Suprapubic skin (tissue), 3 donors: ENCODE measurements at regions not wholly inside any gene's neighbourhood (a gene's known extent, or its start where the extent isn't known, plus 50 kb on each side); places are given as distances from the start of the nearest gene placed in this dataset.

ENCODE experiments used
- CTCF ChIP-seq, 2 donors: fragments of 200-600 bp in 1 of 2; fragments of 450-650 bp in 1 of 2; sonication (generic) in 1 of 2; IDR thresholded peaks; one replicate each; pipeline ENCODE4 v1.5.1; 2016 to 2019; ENCODE audit warnings: antibody characterized with exemption in 2 of 2, mild to moderate bottlenecking in 1 of 2, moderate library complexity in 1 of 2
- POLR2A ChIP-seq, 2 donors: fragments of 450-650 bp; IDR thresholded peaks; one replicate each; pipeline ENCODE4 v1.6.1; 2017; ENCODE audit warnings: antibody characterized with exemption in 2 of 2, mild to moderate bottlenecking in 2 of 2, moderate library complexity in 2 of 2

DNA sequence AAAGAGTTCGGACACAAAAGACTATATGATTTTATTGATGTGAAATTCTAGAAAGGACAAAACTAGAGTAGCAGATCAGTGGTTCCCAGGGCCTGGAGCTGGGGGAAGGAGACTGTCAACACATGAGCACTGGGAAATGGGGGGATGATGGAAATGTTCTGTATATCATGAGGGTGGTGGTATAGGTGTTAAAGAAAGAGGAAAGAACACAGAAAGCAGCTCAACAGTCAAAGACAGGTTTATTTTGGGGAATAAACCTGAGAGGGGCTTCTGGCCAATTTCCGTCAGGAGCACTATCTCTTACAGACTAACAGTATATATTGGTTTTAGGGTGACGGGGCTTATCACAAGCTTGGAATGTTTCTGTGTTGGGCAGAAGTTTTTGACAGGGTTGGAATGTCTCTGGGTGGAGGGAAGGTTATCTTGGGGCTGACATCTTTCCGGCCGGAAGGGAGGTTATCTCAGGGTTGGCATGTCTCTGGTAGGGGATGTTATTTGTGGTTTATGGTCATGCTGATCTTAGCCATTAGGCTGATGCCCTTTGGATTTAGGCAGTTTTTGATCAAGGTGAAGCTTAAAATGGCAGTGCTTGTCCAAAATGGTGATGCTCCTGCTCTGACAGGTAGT, 254.6 kb upstream of the NRP1 start:
- TF ChIP-seq CTCF (IDR thresholded peaks at IDR 0.05) = no peak
- TF ChIP-seq POLR2A (IDR thresholded peaks at IDR 0.05) = no peak
